ENCODE measurements at regions not wholly inside any gene's neighbourhood (a gene's known extent, or its start where the extent isn't known, plus 50 kb on each side); places are given as distances from the start of the nearest gene placed in this dataset.

DNA sequence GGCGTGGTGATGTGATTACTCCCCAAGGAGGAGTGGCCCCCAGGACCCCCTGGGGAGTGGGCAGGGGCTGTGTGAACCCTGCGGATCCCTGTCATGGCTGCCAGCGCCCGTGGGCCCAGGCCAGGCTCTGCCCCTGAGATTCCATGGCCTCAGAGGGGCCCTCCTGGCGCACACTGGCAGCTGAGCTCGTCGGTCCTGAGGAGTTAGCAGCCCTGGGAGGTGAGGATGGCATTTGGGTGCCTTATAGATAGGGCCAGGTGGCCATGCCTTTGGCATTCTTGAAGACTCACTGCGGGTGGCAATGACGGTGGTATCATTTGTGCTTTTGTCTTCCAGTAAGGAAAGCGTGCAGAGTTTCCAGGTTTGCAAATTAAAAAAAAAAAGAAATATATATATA, 146.8 kb upstream of the GSE1 start:
- TF ChIP-seq, protein P1, sequence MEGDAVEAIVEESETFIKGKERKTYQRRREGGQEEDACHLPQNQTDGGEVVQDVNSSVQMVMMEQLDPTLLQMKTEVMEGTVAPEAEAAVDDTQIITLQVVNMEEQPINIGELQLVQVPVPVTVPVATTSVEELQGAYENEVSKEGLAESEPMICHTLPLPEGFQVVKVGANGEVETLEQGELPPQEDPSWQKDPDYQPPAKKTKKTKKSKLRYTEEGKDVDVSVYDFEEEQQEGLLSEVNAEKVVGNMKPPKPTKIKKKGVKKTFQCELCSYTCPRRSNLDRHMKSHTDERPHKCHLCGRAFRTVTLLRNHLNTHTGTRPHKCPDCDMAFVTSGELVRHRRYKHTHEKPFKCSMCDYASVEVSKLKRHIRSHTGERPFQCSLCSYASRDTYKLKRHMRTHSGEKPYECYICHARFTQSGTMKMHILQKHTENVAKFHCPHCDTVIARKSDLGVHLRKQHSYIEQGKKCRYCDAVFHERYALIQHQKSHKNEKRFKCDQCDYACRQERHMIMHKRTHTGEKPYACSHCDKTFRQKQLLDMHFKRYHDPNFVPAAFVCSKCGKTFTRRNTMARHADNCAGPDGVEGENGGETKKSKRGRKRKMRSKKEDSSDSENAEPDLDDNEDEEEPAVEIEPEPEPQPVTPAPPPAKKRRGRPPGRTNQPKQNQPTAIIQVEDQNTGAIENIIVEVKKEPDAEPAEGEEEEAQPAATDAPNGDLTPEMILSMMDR (IDR thresholded peaks at IDR 0.05; ENCODE audit: insufficient read depth, low read length, poor library complexity, severe bottlenecking): no peak
- H3K27me3 ChIP-seq (replicated peaks; ENCODE audit: control insufficient read depth, insufficient read depth, low read length): peaks cover 7% of the 10 kb centered on the region
- DNase-seq (ENCODE audit: extremely low read depth, insufficient read length): no peak
- H3K4me3 ChIP-seq (replicated peaks; ENCODE audit: low read depth, low read length): no peak overlapping the region
- H3K36me3 ChIP-seq (ENCODE audit: control insufficient read depth, insufficient read depth, low read length): no peaks in the 10 kb centered on the region

DNA sequence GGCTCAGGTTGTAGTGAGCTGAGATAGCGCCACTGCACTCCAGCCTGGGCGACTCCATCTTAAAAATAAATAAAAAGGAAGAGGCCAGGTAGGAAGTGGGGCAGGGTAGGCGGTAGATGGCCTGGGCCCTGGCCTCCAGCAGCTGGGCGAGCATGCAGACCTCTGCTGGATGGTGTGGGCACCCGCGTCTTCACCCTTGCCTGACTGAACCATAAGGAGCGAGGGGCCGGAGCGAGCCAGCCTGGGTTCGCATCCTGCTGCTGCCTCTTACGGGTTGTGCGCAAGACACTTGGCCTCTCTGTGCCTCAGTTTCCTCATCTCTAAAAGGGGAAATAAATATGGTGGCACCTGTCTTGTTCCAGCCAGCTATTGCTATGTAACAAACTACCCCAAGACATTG, 146.1 kb upstream of the GSE1 start:
- TF ChIP-seq, protein P1 (IDR thresholded peaks at IDR 0.05; ENCODE audit: insufficient read depth, low read length, poor library complexity, severe bottlenecking): no peak
- DNase-seq (ENCODE audit: extremely low read depth, insufficient read length): no peak
- Histone ChIP-seq H3K4me3 (replicated peaks; ENCODE audit: low read depth, low read length) (no peak overlapping the region), H3K27me3 (replicated peaks; ENCODE audit: control insufficient read depth, insufficient read depth, low read length) (peaks cover 4% of the 10 kb centered on the region), H3K36me3 (ENCODE audit: control insufficient read depth, insufficient read depth, low read length) (no peaks in the 10 kb centered on the region)

- H3K4me3 ChIP-seq (replicated peaks; ENCODE audit: low read depth, low read length): no peak overlapping the region
- H3K36me3 ChIP-seq (ENCODE audit: control insufficient read depth, insufficient read depth, low read length): no peaks in the 10 kb centered on the region
- H3K27me3 ChIP-seq (replicated peaks; ENCODE audit: control insufficient read depth, insufficient read depth, low read length): no peaks in the 10 kb centered on the region; the same call in 1 of the 2 replicates
- TF ChIP-seq, protein P1 (IDR thresholded peaks at IDR 0.05; ENCODE audit: insufficient read depth, low read length, poor library complexity, severe bottlenecking): no peak
- DNase-seq (ENCODE audit: extremely low read depth, insufficient read length): no peak
Measured at GRCh38 chr16:85469929-85470590, 143.1 kb upstream of the GSE1 start.

- DNase-seq (ENCODE audit: extremely low read depth, insufficient read length): no peak
- H3K27me3 ChIP-seq (replicated peaks; ENCODE audit: control insufficient read depth, insufficient read depth, low read length): no peaks in the 10 kb centered on the region; the same call in 1 of the 2 replicates
- TF ChIP-seq, protein P1 (IDR thresholded peaks at IDR 0.05; ENCODE audit: insufficient read depth, low read length, poor library complexity, severe bottlenecking): no peak
- no peak overlapping the region for H3K4me3 ChIP-seq (replicated peaks; ENCODE audit: low read depth, low read length)
- H3K36me3 ChIP-seq (ENCODE audit: control insufficient read depth, insufficient read depth, low read length): no peaks in the 10 kb centered on the region
Measured at GRCh38 chr16:85470873-85471272, 142.2 kb upstream of the GSE1 start.

DNA sequence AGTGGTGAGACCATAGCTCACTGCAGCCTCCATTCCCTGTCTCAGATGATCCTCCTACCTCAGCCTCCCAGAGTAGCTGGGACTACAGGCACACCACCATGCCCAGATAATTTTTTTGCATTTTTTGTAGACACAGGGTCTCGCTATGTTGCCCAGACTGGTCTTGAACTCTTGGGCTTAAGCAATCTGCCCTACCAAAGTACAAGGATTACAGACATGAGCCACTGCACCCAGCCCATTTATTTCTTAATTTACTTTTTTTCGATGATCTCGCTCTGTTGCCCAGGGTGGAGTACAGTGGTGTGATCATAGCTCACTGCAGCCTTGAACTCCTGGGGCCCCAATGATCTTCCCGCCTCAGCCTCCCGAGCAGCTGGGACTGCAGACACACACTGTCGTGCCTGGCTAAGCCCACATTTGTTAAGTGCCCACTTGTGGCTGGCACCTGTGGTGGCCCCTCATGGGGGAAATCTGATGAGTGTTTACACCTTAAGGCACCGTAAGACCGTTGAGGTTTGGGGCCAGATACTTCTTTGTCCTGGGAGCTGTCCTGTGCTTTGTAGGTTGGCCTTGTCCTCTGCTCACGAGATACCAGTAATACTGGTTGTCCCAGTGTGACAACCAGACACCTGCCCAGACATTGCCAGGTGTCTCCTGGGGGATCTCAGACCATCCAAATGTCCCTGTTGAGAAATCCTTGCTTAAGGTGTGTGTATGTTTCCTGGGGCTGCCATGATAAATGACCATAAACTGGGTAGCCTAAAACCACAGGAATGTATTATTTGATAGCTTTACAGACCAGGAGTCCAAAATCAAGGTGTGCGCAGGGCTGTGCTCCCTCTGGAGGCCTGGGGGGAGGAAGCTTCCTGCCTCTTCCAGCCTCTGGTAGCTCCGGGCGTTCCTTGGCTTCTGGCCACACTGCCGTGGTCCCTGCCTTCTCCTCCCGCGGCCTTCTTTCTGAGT, 141.4 kb upstream of the GSE1 start:
- H3K4me3 ChIP-seq (replicated peaks; ENCODE audit: low read depth, low read length): no peak overlapping the region
- no peaks in the 10 kb centered on the region for H3K36me3 ChIP-seq (ENCODE audit: control insufficient read depth, insufficient read depth, low read length)
- H3K27me3 ChIP-seq (replicated peaks; ENCODE audit: control insufficient read depth, insufficient read depth, low read length): no peaks in the 10 kb centered on the region; the same call in 1 of the 2 replicates
- DNase-seq (ENCODE audit: extremely low read depth, insufficient read length): no peak
- TF ChIP-seq, protein P1 (IDR thresholded peaks at IDR 0.05; ENCODE audit: insufficient read depth, low read length, poor library complexity, severe bottlenecking): no peak
